Mesodermal cell (in vitro differentiated cells): ENCODE measurements at regions not wholly inside any gene's neighbourhood (a gene's known extent, or its start where the extent isn't known, plus 50 kb on each side); places are given as distances from the start of the nearest gene placed in this dataset.

Experiments used
- H3K27ac ChIP-seq: 2 replicates; pipeline ENCODE4 v1.7.0; 2013; ENCODE audit warnings: mild to moderate bottlenecking, low read depth, low read length, moderate library complexity; ENCODE audit not compliant: severe bottlenecking
- H3K36me3 ChIP-seq: 2 replicates; pipeline ENCODE4 v1.7.1; 2013; ENCODE audit warnings: mild to moderate bottlenecking, low read length, moderate library complexity; ENCODE audit not compliant: control insufficient read depth, insufficient read depth
- H3K4me1 ChIP-seq: one replicate; pipeline ENCODE4 v1.7.1; 2013; ENCODE audit warnings: mild to moderate bottlenecking, low read length; ENCODE audit not compliant: insufficient read depth, control insufficient read depth, poor library complexity, severe bottlenecking
- H3K4me3 ChIP-seq: 2 replicates; pipeline ENCODE4 v1.7.0; 2013; ENCODE audit warnings: low read length, control low read depth, mild to moderate bottlenecking; ENCODE audit not compliant: insufficient read depth, poor library complexity, severe bottlenecking; ENCODE audit errors: extremely low read depth
- H3K9me3 ChIP-seq: 2 replicates; pipeline ENCODE4 v1.7.1; 2013; ENCODE audit warnings: mild to moderate bottlenecking, low read length, moderate library complexity; ENCODE audit not compliant: control insufficient read depth
- WGBS, 2 experiments: methylation state at CpG; one replicate each; pipeline ENCODE4 v1.1.5; 2013; ENCODE audit warnings: missing lambda C conversion rate in 2 of 2; ENCODE audit not compliant: insufficient coverage in 2 of 2; 5-methylcytosine and 5-hydroxymethylcytosine counted together

DNA sequence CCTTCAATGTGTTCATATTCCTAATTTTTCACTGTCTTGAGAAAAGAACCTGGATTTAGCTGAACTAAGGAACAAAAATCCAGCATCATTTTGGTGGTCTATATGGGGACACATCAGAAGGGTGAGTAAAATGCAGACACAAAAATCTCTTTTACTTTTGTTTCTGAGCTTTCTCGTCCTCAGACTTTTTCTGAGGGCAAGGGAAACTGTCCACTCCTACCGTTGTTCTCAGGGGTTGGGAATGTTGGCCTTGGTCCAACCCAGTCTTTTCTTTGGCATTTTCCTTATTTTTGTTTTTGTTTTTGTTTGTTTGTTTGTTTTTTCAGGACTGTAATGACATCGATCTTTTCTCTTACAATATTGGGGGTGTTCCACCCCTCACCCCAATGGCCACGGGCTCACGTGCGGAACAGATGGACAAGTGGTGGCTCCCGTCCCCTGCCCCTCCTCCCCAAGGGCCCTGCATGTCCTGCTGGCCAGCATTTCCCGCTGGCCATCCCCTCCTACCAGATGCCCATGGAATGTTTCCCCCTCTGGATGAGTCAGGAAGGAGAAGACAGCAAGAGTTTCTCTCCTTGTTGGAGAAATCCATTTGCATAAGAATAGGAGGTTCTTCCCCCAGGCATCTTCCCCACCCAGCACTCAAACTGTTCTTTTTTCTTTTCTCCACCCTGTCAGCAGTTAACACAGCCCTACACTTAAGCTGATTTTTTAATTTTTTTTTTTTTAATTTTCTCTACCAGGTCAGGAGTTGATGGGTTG lies 305.4 kb upstream of the NDST4 start:
- no peaks in the 10 kb centered on the region for H3K4me1 ChIP-seq
- no peaks in the 10 kb centered on the region for H3K36me3 ChIP-seq
- no peaks in the 10 kb centered on the region for H3K9me3 ChIP-seq
- no peak overlapping the region for H3K27ac ChIP-seq
- WGBS, 2 experiments = 87 to 94% methylated on average over 4 to 5 of the region's 8 CpGs
- H3K4me3 ChIP-seq = no peak overlapping the region

- no peak overlapping the region for H3K27ac ChIP-seq
- no peaks in the 10 kb centered on the region for H3K36me3 ChIP-seq
- no peaks in the 10 kb centered on the region for H3K9me3 ChIP-seq
- H3K4me3 ChIP-seq = no peak overlapping the region
- H3K4me1 ChIP-seq = no peaks in the 10 kb centered on the region
Observed at GRCh38 chr4:115396034-115396433, 282.6 kb upstream of the NDST4 start.

- Histone ChIP-seq H3K27ac (no peak overlapping the region), H3K9me3 (no peaks in the 10 kb centered on the region), H3K4me1 (no peaks in the 10 kb centered on the region), H3K36me3 (no peaks in the 10 kb centered on the region), H3K4me3 (no peak overlapping the region)
- WGBS, 2 experiments = 100% methylated on average over 1 to 2 of the region's 2 CpGs
Observed at GRCh38 chr4:115376866-115377265, 263.4 kb upstream of the NDST4 start.

GRCh38 chr4:115374621-115375020 lies 261.2 kb upstream of the NDST4 start:
- WGBS, 2 experiments = 100% methylated on average over 1 to 4 of the region's 4 CpGs
- Histone ChIP-seq H3K4me3 (no peak overlapping the region), H3K36me3 (no peaks in the 10 kb centered on the region), H3K27ac (no peak overlapping the region), H3K9me3 (no peaks in the 10 kb centered on the region), H3K4me1 (no peaks in the 10 kb centered on the region)

- Histone ChIP-seq H3K36me3 (no peaks in the 10 kb centered on the region), H3K27ac (no peak overlapping the region), H3K4me1 (no peaks in the 10 kb centered on the region), H3K9me3 (peaks cover 6% of the 10 kb centered on the region), H3K4me3 (no peak overlapping the region)
- WGBS, 2 experiments = 100% methylated on average over 1 to 2 of the region's 3 CpGs
Observed at GRCh38 chr4:115370490-115370889, 257.1 kb upstream of the NDST4 start.

DNA sequence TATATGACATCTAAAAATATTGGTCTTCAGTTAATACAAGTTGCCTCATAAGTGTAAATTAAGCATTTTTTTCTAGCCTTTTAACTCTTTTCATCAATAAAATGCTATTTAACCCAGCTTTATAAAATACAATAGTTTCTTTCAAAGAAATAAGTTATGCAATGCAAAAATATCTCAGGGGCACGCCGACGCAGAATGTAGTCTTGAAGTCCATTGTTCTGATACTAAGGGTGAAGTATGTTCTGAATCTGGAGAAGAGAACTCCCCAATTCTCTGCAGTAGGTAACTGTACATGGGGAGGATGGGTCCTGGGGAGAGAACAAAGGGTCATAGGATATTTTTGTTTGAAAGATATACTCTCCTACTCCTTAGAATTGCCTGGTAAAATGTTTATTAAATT lies 256.6 kb upstream of the NDST4 start:
- Histone ChIP-seq H3K36me3 (no peaks in the 10 kb centered on the region), H3K4me1 (no peaks in the 10 kb centered on the region), H3K27ac (no peak overlapping the region), H3K4me3 (no peak overlapping the region), H3K9me3 (peaks cover 6% of the 10 kb centered on the region)
- 94% methylated on average over 3 of the region's 3 CpGs; no CpG with 5 or more reads in 1 of the 2 experiments for WGBS, 2 experiments

DNA sequence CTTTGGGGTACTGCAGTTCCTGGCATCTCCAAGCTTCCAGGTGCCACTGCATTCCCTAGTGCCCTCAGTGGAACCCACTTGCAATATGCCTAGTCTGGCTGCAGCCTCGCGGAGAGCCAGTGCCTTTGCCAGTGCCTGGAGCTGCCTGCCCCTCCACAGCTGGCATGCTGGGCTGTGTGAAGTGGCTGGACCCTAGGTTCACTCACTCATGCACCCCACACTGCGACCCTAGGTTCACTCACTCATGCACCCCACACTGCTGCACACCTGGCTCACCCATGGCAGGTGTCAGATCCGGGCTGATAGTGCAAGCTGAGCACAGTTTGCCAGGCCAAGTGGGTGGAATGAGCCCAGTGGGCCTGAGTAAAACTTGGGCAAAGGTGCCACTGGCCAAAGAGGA lies 253.0 kb upstream of the NDST4 start:
- no peaks in the 10 kb centered on the region for H3K36me3 ChIP-seq
- H3K9me3 ChIP-seq = peaks cover 6% of the 10 kb centered on the region
- WGBS, 2 experiments = 93 to 96% methylated on average over 3 to 4 of the region's 4 CpGs
- H3K4me3 ChIP-seq = no peak overlapping the region
- H3K27ac ChIP-seq = no peak overlapping the region
- no peaks in the 10 kb centered on the region for H3K4me1 ChIP-seq

DNA sequence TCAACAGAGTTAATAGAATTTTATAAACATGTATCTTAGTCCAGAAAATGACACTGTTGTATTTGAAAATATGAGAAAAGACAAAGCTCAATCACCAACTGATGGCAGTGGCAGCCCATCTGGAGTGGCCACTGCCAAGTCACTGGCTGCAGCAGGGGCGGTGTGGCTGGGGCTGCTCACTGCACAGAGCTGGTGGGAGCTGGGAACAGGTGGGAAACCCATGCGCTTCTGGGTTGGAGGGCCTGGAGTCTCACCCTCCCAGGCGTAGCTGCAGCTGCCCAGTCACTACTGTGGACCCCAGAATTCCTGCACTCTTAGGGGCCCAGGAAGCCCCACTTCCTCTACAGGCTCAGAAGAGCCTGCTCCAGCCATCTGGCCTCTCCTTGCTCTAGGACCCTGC lies 251.8 kb upstream of the NDST4 start:
- WGBS, 2 experiments = 76% methylated on average over 3 of the region's 3 CpGs
- Histone ChIP-seq H3K9me3 (peaks cover 6% of the 10 kb centered on the region), H3K27ac (no peak overlapping the region), H3K4me1 (no peaks in the 10 kb centered on the region), H3K4me3 (no peak overlapping the region), H3K36me3 (no peaks in the 10 kb centered on the region)

- no peak overlapping the region for H3K4me3 ChIP-seq
- H3K36me3 ChIP-seq = no peaks in the 10 kb centered on the region
- no peaks in the 10 kb centered on the region for H3K4me1 ChIP-seq
- H3K9me3 ChIP-seq = peaks cover 6% of the 10 kb centered on the region
- H3K27ac ChIP-seq = no peak overlapping the region
Observed at GRCh38 chr4:115361781-115362180, 248.4 kb upstream of the NDST4 start.

- peak overlapping the region; percentile 61 for H3K27ac ChIP-seq
- 50% methylated on average over 1 of the region's 2 CpGs; no CpG with 5 or more reads in 1 of the 2 experiments for WGBS, 2 experiments
- no peaks in the 10 kb centered on the region for H3K36me3 ChIP-seq
- no peaks in the 10 kb centered on the region for H3K4me1 ChIP-seq
- no peaks in the 10 kb centered on the region for H3K9me3 ChIP-seq
- no peak overlapping the region for H3K4me3 ChIP-seq
Observed at GRCh38 chr4:115360431-115360830, 247.0 kb upstream of the NDST4 start.

DNA sequence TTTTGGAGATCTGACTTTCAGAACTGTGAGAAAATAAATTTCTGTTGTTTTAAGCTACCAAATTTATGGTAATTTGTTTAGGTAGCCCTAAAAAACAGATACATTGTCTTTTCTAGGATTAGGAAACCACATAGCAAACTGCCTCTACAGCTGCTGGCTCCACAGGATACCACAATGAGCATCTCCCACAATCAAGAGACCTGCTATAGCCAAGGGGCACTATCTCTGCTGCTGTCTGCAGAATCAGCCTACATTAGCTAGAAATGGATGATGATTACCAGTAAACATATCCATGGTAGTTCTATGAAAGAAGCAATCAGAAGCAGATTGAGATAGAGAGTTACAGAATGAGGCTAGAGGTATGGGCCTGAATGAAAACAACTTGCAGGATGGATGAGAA lies 244.4 kb upstream of the NDST4 start:
- H3K36me3 ChIP-seq = no peaks in the 10 kb centered on the region
- no peaks in the 10 kb centered on the region for H3K4me1 ChIP-seq
- H3K9me3 ChIP-seq = peaks cover 22% of the 10 kb centered on the region
- H3K4me3 ChIP-seq = no peak overlapping the region
- no peak overlapping the region for H3K27ac ChIP-seq
